HEK293 (cell line): ENCODE measurements at regions not wholly inside any gene's neighbourhood (a gene's known extent, or its start where the extent isn't known, plus 50 kb on each side); places are given as distances from the start of the nearest gene placed in this dataset.

ENCODE experiments used
- REST ChIP-seq: fragments of 450-650 bp; formaldehyde crosslinking; IDR thresholded peaks from 2 replicates; pipeline ENCODE4 v1.5.1; 2016; ENCODE audit warnings: missing biosample characterization, missing genetic modification characterization
- YY1 ChIP-seq: fragments of 450-650 bp; formaldehyde crosslinking; IDR thresholded peaks from 2 replicates; pipeline ENCODE4 v1.5.1; 2018; ENCODE audit warnings: missing biosample characterization, missing genetic modification characterization
- YY2 ChIP-seq: fragments of 450-650 bp; formaldehyde crosslinking; IDR thresholded peaks from 2 replicates; pipeline ENCODE4 v1.5.1; 2016; ENCODE audit warnings: missing biosample characterization, missing genetic modification characterization
- TF ChIP-seq, protein P1 (sequence below): fragments of 450-650 bp; formaldehyde crosslinking; IDR thresholded peaks from 2 replicates; pipeline ENCODE4 v1.5.1; 2016; ENCODE audit warnings: missing biosample characterization, missing genetic modification characterization

DNA sequence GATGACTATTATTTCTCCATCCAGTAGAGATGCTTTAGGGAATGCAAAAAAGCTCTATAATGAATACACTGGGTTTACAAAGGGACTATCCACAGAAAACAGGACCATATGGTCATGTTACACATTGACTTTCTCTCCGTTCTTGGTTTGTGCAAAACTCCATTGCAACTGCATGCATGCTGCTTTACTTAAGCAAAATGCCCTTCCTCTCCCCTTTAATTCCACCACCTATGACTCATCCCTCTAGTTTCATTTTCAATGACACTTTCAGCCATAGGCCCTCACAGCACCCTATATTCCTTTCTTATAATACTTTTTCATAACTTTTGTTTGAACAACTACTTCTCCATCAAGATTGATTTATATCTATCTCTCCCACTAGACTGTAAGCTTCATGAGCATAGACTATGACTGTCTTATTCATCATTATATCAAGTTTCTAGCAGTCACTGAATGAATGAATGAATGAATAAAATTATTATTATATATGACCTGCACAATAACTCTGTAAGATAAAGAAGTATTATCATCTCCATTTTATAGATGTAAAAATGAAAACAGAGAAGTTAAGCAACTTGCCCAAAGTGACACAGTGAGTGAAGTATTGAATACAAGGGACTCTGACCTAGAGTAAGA, 248.9 kb downstream of the PLPP3 start:
- TF ChIP-seq REST (no peak), YY2 (no peak), YY1 (tag by site-specific recombination) (no peak)
- TF ChIP-seq, protein P1, sequence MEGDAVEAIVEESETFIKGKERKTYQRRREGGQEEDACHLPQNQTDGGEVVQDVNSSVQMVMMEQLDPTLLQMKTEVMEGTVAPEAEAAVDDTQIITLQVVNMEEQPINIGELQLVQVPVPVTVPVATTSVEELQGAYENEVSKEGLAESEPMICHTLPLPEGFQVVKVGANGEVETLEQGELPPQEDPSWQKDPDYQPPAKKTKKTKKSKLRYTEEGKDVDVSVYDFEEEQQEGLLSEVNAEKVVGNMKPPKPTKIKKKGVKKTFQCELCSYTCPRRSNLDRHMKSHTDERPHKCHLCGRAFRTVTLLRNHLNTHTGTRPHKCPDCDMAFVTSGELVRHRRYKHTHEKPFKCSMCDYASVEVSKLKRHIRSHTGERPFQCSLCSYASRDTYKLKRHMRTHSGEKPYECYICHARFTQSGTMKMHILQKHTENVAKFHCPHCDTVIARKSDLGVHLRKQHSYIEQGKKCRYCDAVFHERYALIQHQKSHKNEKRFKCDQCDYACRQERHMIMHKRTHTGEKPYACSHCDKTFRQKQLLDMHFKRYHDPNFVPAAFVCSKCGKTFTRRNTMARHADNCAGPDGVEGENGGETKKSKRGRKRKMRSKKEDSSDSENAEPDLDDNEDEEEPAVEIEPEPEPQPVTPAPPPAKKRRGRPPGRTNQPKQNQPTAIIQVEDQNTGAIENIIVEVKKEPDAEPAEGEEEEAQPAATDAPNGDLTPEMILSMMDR (tag by site-specific recombination) = no peak
